22Rv1 (cell line): ENCODE measurements at regions not wholly inside any gene's neighbourhood (a gene's known extent, or its start where the extent isn't known, plus 50 kb on each side); places are given as distances from the start of the nearest gene placed in this dataset.

Experiments used
- ZFX ChIP-seq: fragments of 450-650 bp; IDR thresholded peaks from 2 replicates; pipeline ENCODE4 v1.6.1; 2017; ENCODE audit warnings: antibody characterized with exemption, borderline replicate concordance
- TF ChIP-seq, protein P1 (sequence below): fragments of 450-650 bp; IDR thresholded peaks from 2 replicates; pipeline ENCODE4 v1.5.1; 2017; ENCODE audit warnings: mild to moderate bottlenecking

DNA sequence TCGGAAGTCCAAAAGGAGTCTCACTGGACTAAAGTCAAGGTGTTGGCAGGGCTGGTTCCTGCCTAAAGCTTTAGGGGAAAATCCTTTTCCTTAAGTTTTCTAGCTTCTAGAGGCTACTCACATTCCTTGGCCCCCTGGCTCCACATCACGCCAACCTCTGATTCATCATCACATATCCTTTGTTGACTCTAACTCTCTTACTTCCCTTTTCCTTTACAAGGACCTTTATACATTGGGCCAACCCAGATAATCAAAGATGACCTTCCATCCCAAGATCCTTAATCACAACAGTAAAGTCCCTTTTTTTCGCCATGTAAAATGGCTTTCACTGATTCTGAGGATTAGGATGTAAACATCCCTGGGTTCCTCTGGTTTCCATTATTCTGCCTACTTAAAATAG, 146.4 kb upstream of the DCAF8L1 start:
- TF ChIP-seq, protein P1, sequence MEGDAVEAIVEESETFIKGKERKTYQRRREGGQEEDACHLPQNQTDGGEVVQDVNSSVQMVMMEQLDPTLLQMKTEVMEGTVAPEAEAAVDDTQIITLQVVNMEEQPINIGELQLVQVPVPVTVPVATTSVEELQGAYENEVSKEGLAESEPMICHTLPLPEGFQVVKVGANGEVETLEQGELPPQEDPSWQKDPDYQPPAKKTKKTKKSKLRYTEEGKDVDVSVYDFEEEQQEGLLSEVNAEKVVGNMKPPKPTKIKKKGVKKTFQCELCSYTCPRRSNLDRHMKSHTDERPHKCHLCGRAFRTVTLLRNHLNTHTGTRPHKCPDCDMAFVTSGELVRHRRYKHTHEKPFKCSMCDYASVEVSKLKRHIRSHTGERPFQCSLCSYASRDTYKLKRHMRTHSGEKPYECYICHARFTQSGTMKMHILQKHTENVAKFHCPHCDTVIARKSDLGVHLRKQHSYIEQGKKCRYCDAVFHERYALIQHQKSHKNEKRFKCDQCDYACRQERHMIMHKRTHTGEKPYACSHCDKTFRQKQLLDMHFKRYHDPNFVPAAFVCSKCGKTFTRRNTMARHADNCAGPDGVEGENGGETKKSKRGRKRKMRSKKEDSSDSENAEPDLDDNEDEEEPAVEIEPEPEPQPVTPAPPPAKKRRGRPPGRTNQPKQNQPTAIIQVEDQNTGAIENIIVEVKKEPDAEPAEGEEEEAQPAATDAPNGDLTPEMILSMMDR = no peak
- no peak for TF ChIP-seq ZFX
